ENCODE measurements at regions not wholly inside any gene's neighbourhood (a gene's known extent, or its start where the extent isn't known, plus 50 kb on each side); places are given as distances from the start of the nearest gene placed in this dataset.
A peak's percentile ranks its signal among the peaks of the same experiment; 100 is the strongest.

DNA sequence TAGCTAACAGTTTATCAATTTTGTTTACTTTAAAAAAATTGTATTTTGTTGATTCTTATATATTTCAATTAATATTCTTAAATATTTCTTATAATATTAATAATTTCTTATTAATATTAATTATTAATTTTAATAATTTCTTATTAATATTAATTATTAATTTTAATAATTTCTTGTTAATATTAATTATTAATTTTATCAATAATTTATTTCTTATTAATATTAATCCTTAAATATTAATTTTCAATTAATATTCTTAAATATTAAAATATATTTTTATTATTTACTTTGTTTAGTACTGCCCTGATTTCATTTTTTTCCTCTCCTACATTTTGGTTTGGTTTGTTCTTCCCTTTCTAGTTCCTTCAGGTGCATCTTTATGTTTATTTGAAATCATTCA, 1208.1 kb downstream of the LRFN5 start:
- Histone ChIP-seq H3K27me3 (replicated peaks; ENCODE audit: insufficient read depth, low read depth, low read length, poor library complexity) (no peaks in the 10 kb centered on the region), H3K9me3 (ENCODE audit: low read depth, low read length, poor library complexity, severe bottlenecking) (no peaks in the 10 kb centered on the region), H3K4me3 (ENCODE audit: low read depth, low read length, poor library complexity, severe bottlenecking) (no peak overlapping the region), H3K36me3 (ENCODE audit: insufficient read depth, low read length, poor library complexity, severe bottlenecking) (no peaks in the 10 kb centered on the region), H3K4me1 (ENCODE audit: insufficient read depth, low read length, poor library complexity, severe bottlenecking) (no peaks in the 10 kb centered on the region), H3K27ac (ENCODE audit: low read depth, low read length, poor library complexity, severe bottlenecking) (no peak overlapping the region)
- ChIA-PET CTCF (no interaction called here), POLR2A (ENCODE audit: low non-redundant PET) (no interaction called here)
- intact Hi-C loops (cut with micrococcal nuclease; ENCODE audit: unreplicated experiment), result no loop called here
- TF ChIP-seq CTCF (conservative IDR thresholded peaks at IDR 0.05; ENCODE audit: low read depth, low read length) (no peak), EZH2 (IDR thresholded peaks at IDR 0.05; ENCODE audit: borderline replicate concordance, low read depth, low read length, poor library complexity, severe bottlenecking) (no peak)
- DNase-seq (ENCODE audit: low spot score), result no peak
- BruUV-seq (replicated peaks), result no TSS peak

DNA sequence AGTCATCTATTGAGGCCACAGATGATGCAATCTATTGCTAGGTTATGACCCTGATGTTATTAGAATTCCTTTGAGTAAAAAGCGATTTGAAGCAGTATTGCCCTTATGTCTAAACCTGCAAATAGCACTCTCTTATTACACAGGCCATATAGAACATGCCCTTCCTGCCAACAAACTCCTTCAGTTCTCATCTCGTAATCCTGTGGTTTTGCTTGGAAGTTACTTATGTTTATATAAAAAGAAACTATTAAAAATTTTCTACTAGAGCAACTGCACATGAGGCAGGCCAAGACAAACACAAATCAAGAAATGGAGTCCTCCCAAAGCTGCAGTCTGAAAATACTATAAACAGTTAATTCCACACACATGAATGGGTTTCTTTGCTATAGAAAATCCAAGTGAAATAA, 1200.2 kb downstream of the LRFN5 start:
- POLR2A ChIA-PET (ENCODE audit: low non-redundant PET), result no interaction called here
- no peaks in the 10 kb centered on the region for H3K36me3 ChIP-seq (ENCODE audit: insufficient read depth, low read length, poor library complexity, severe bottlenecking)
- BruUV-seq (replicated peaks), result no TSS peak
- intact Hi-C loops (cut with micrococcal nuclease; ENCODE audit: unreplicated experiment), result no loop called here
- no peak for TF ChIP-seq CTCF (conservative IDR thresholded peaks at IDR 0.05; ENCODE audit: low read depth, low read length)
- no peak for TF ChIP-seq EZH2 (IDR thresholded peaks at IDR 0.05; ENCODE audit: borderline replicate concordance, low read depth, low read length, poor library complexity, severe bottlenecking)
- H3K4me3 ChIP-seq (ENCODE audit: low read depth, low read length, poor library complexity, severe bottlenecking), result no peak overlapping the region
- no peaks in the 10 kb centered on the region for H3K9me3 ChIP-seq (ENCODE audit: low read depth, low read length, poor library complexity, severe bottlenecking)
- H3K27me3 ChIP-seq (replicated peaks; ENCODE audit: insufficient read depth, low read depth, low read length, poor library complexity), result no peaks in the 10 kb centered on the region
- H3K27ac ChIP-seq (ENCODE audit: low read depth, low read length, poor library complexity, severe bottlenecking), result no peak overlapping the region
- no peaks in the 10 kb centered on the region for H3K4me1 ChIP-seq (ENCODE audit: insufficient read depth, low read length, poor library complexity, severe bottlenecking)
- DNase-seq (ENCODE audit: low spot score), result no peak
- CTCF ChIA-PET, result no interaction called here

DNA sequence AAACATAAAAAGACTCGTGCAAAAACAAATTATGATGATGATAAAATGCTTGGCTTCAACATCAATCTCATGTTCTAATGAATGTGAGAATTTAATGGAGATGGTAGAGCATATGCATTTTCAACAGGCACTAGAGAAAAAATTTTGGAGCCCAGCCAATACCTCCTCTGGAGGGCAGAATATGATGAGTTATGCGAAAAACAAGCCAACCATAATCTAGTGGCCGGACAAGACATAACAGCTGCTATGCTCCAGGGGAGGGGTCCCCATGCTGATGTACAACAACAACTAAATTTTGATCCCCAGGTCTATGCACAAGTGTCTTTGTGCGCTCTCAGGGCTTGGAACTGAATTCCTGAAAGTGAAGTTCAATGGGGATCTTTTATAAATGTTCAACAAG, 1197.5 kb downstream of the LRFN5 start:
- no peaks in the 10 kb centered on the region for H3K27me3 ChIP-seq (replicated peaks; ENCODE audit: insufficient read depth, low read depth, low read length, poor library complexity)
- H3K36me3 ChIP-seq (ENCODE audit: insufficient read depth, low read length, poor library complexity, severe bottlenecking), result no peaks in the 10 kb centered on the region
- POLR2A ChIA-PET (ENCODE audit: low non-redundant PET), result no interaction called here
- H3K4me1 ChIP-seq (ENCODE audit: insufficient read depth, low read length, poor library complexity, severe bottlenecking), result no peaks in the 10 kb centered on the region
- no TSS peak for BruUV-seq (replicated peaks)
- H3K9me3 ChIP-seq (ENCODE audit: low read depth, low read length, poor library complexity, severe bottlenecking), result no peaks in the 10 kb centered on the region
- peak; percentile 29 for DNase-seq (ENCODE audit: low spot score)
- no peak for TF ChIP-seq CTCF (conservative IDR thresholded peaks at IDR 0.05; ENCODE audit: low read depth, low read length)
- no peak for TF ChIP-seq EZH2 (IDR thresholded peaks at IDR 0.05; ENCODE audit: borderline replicate concordance, low read depth, low read length, poor library complexity, severe bottlenecking)
- no peak overlapping the region for H3K27ac ChIP-seq (ENCODE audit: low read depth, low read length, poor library complexity, severe bottlenecking)
- intact Hi-C loops (cut with micrococcal nuclease; ENCODE audit: unreplicated experiment), result no loop called here
- H3K4me3 ChIP-seq (ENCODE audit: low read depth, low read length, poor library complexity, severe bottlenecking), result no peak overlapping the region
- CTCF ChIA-PET, result no interaction called here
